PC-9 (cell line): ENCODE measurements at regions not wholly inside any gene's neighbourhood (a gene's known extent, or its start where the extent isn't known, plus 50 kb on each side); places are given as distances from the start of the nearest gene placed in this dataset.

Experiments
- BruUV-seq: library from RNA; stranded (reverse); fragments of 400-500 nt; replicated peaks from 2 replicates; lab custom pipeline; 2021; lab: Mats Ljungman, UMichigan
- CTCF ChIA-PET: fragments of 300-600 bp; sonication (Branson Sonifier 250); formaldehyde crosslinking; loops from one replicate; lab custom pipeline; 2022; ENCODE audit warnings: antibody characterized with exemption; lab: Charles Lee
- POLR2A ChIA-PET: fragments of 300-600 bp; sonication (Branson Sonifier 250); formaldehyde crosslinking; loops from one replicate; lab custom pipeline; 2022; ENCODE audit warnings: antibody characterized with exemption; ENCODE audit not compliant: unreplicated experiment; lab: Charles Lee
- DNase-seq, 2 experiments: peaks; one replicate each; pipeline versions ENCODE4 v3.0.0 to v3.0.0-alpha.2; 2015 to 2022; ENCODE audit warnings: mixed read lengths in 1 of 2
- H2AFZ ChIP-seq: fragments of 200-600 bp; sonication (generic); 2 replicates; pipeline ENCODE4 v1.8.1; 2017; ENCODE audit warnings: antibody characterized with exemption
- H3F3A ChIP-seq: fragments of 200-600 bp; sonication (generic); 2 replicates; pipeline ENCODE4 v1.8.1; 2017; ENCODE audit warnings: antibody characterized with exemption, mild to moderate bottlenecking, low read depth; ENCODE audit not compliant: insufficient read depth
- H3K27ac ChIP-seq: fragments of 200-600 bp; sonication (generic); 2 replicates; pipeline ENCODE4 v1.6.1; 2016; ENCODE audit warnings: mixed run types
- H3K27me3 ChIP-seq: fragments of 200-600 bp; sonication (generic); 2 replicates; pipeline ENCODE4 v1.6.1; 2016; ENCODE audit warnings: low read depth, mixed run types; ENCODE audit not compliant: insufficient read depth
- H3K36me3 ChIP-seq: fragments of 200-600 bp; sonication (generic); 2 replicates; pipeline ENCODE4 v1.6.1; 2016; ENCODE audit warnings: low read depth, mixed run types
- H3K4me1 ChIP-seq: fragments of 200-600 bp; sonication (generic); replicated peaks from 2 replicates; pipeline ENCODE4 v1.6.1; 2016; ENCODE audit warnings: mixed run types; ENCODE audit not compliant: insufficient read depth
- H3K4me2 ChIP-seq: fragments of 200-600 bp; sonication (generic); 2 replicates; pipeline ENCODE4 v1.6.1; 2017; ENCODE audit warnings: mixed run types
- H3K4me3 ChIP-seq: fragments of 200-600 bp; sonication (generic); 2 replicates; pipeline ENCODE4 v1.6.1; 2016; ENCODE audit warnings: mixed run types
- H3K79me2 ChIP-seq: fragments of 200-600 bp; sonication (generic); 2 replicates; pipeline ENCODE4 v1.6.1; 2017; ENCODE audit warnings: low read depth, mixed run types
- H3K9me2 ChIP-seq: fragments of 200-600 bp; sonication (generic); 2 replicates; pipeline ENCODE4 v1.8.1; 2017; ENCODE audit warnings: mild to moderate bottlenecking; ENCODE audit not compliant: insufficient read depth
- H3K9me3 ChIP-seq: fragments of 200-600 bp; sonication (generic); 2 replicates; pipeline ENCODE4 v1.8.1; 2016; ENCODE audit warnings: low read depth; ENCODE audit not compliant: insufficient read depth
- H4K20me1 ChIP-seq: fragments of 200-600 bp; sonication (generic); 2 replicates; pipeline ENCODE4 v1.8.1; 2017; ENCODE audit not compliant: insufficient read depth
- EZH2 ChIP-seq: fragments of 200-600 bp; sonication (generic); IDR thresholded peaks from 2 replicates; pipeline ENCODE4 v1.8.0; 2017; ENCODE audit warnings: antibody characterized with exemption, low read depth
- intact Hi-C: fragments of 100-400 bp; cut with micrococcal nuclease; formaldehyde crosslinking; loops from one replicate; pipeline ENCODE4 v1.10.0; 2022; ENCODE audit not compliant: unreplicated experiment
- TF ChIP-seq, protein P1 (sequence below): fragments of 200-600 bp; sonication (generic); conservative IDR thresholded peaks from 2 replicates; pipeline ENCODE4 v1.6.1; 2017; ENCODE audit warnings: mixed run types, antibody characterized with exemption, mild to moderate bottlenecking, moderate library complexity

DNA sequence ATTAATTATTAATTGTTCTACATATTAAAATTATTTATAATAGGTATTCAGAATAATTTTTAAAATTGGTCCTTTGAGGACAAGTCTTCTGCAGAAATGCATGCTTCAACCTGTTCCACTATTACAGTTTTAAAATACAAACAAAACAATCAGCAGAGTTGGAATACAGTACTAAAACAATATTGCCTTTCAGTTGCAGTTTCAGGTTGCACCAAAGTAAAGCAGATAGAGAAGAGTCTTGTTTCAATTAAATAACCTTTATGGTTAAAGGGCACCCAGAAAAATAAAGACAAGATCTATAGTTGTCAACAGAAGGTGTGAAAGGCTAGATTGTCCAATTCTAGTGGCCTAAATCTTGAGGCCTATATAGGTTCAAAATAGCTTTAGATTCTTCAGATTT is 424.5 kb downstream of the FOXG1 start:
- Histone ChIP-seq H2AFZ (no peak overlapping the region), H3K9me2 (no peaks in the 10 kb centered on the region), H3K9me3 (no peaks in the 10 kb centered on the region), H3K4me1 (no peaks in the 10 kb centered on the region), H3K4me2 (no peak overlapping the region), H3K79me2 (no peaks in the 10 kb centered on the region), H3K36me3 (no peaks in the 10 kb centered on the region), H3K4me3 (no peak overlapping the region), H3K27me3 (no peaks in the 10 kb centered on the region), H4K20me1 (no peaks in the 10 kb centered on the region), H3K27ac (no peak overlapping the region), H3F3A (no peaks in the 10 kb centered on the region)
- no TSS peak for BruUV-seq
- ChIA-PET CTCF (no interaction called here), POLR2A (no interaction called here)
- DNase-seq: no peak
- intact Hi-C loops: no loop called here
- TF ChIP-seq, protein P1, sequence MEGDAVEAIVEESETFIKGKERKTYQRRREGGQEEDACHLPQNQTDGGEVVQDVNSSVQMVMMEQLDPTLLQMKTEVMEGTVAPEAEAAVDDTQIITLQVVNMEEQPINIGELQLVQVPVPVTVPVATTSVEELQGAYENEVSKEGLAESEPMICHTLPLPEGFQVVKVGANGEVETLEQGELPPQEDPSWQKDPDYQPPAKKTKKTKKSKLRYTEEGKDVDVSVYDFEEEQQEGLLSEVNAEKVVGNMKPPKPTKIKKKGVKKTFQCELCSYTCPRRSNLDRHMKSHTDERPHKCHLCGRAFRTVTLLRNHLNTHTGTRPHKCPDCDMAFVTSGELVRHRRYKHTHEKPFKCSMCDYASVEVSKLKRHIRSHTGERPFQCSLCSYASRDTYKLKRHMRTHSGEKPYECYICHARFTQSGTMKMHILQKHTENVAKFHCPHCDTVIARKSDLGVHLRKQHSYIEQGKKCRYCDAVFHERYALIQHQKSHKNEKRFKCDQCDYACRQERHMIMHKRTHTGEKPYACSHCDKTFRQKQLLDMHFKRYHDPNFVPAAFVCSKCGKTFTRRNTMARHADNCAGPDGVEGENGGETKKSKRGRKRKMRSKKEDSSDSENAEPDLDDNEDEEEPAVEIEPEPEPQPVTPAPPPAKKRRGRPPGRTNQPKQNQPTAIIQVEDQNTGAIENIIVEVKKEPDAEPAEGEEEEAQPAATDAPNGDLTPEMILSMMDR: no peak
- TF ChIP-seq EZH2: no peak

DNA sequence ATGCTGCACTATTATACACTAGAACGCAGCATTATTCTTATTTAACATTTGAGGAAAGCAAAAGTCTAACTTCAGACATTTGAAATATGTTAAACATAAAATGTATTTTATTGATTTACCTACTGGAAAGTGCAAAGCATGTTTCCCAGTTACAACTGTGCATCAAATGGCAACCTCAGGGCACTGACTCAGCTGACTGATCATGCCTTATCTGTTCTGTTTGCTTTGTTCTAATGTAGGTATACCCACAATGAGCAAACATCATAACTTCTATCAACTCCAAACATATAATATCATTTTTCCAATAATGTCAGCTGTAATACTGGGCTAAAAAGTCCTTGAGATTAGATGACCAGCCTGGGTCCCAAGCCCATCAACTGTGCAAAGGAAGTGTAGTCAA is 431.0 kb downstream of the FOXG1 start:
- H3K27me3 ChIP-seq: no peaks in the 10 kb centered on the region
- H4K20me1 ChIP-seq: no peaks in the 10 kb centered on the region
- H3F3A ChIP-seq: no peaks in the 10 kb centered on the region
- no peaks in the 10 kb centered on the region for H3K9me2 ChIP-seq
- no peak overlapping the region for H3K4me3 ChIP-seq
- no peak overlapping the region for H3K4me2 ChIP-seq
- ChIA-PET CTCF (no interaction called here), POLR2A (no interaction called here)
- no peak overlapping the region for H2AFZ ChIP-seq
- no peaks in the 10 kb centered on the region for H3K4me1 ChIP-seq
- no peaks in the 10 kb centered on the region for H3K36me3 ChIP-seq
- no peaks in the 10 kb centered on the region for H3K79me2 ChIP-seq
- no peaks in the 10 kb centered on the region for H3K9me3 ChIP-seq
- BruUV-seq: no TSS peak
- intact Hi-C loops: no loop called here
- DNase-seq: no peak
- TF ChIP-seq EZH2: no peak
- TF ChIP-seq, protein P1: no peak
- H3K27ac ChIP-seq: no peak overlapping the region

DNA sequence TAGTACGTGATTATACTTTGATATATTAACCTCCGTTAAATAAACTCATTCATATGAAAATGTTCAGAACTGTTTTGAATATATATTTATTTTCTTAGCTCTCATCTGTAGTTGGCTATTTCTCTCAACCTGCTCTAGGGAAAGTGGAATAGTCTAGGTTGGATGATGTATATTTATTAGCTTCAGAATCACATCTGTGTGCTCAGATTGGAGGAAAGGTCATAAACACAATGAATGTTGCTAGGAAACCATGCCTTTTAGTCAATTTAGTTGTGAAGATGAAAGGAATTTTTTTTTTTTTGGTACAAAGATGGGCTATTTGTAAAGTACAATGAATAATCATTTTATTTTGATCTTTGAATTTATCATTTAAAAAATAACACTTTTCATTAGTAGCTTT is 439.1 kb downstream of the FOXG1 start:
- CTCF ChIA-PET: no interaction called here
- TF ChIP-seq, protein P1: no peak
- TF ChIP-seq EZH2: no peak
- H3F3A ChIP-seq: no peaks in the 10 kb centered on the region
- H3K9me2 ChIP-seq: no peaks in the 10 kb centered on the region
- no peak overlapping the region for H2AFZ ChIP-seq
- DNase-seq: no peak
- no peaks in the 10 kb centered on the region for H3K4me1 ChIP-seq
- no peaks in the 10 kb centered on the region for H3K27me3 ChIP-seq
- intact Hi-C loops: no loop called here
- POLR2A ChIA-PET: no interaction called here
- H3K4me3 ChIP-seq: no peak overlapping the region
- no peaks in the 10 kb centered on the region for H4K20me1 ChIP-seq
- H3K4me2 ChIP-seq: no peak overlapping the region
- H3K27ac ChIP-seq: no peak overlapping the region
- H3K79me2 ChIP-seq: no peaks in the 10 kb centered on the region
- H3K36me3 ChIP-seq: no peaks in the 10 kb centered on the region
- no TSS peak for BruUV-seq
- H3K9me3 ChIP-seq: no peaks in the 10 kb centered on the region
